GM12865 (cell line): ENCODE measurements at regions not wholly inside any gene's neighbourhood (a gene's known extent, or its start where the extent isn't known, plus 50 kb on each side); places are given as distances from the start of the nearest gene placed in this dataset.
"Not testable (repeated sequence)": the region's sequence is repeated elsewhere in the genome, so short reads cannot be mapped to it uniquely, and the experiment has no call there.

Experiments used
- DNase-seq: peaks from one replicate; pipeline ENCODE4 v3.0.0; 2010; ENCODE audit warnings: low read depth
- H3K4me3 ChIP-seq: 2 replicates; pipeline ENCODE4 v1.5.1; 2011; ENCODE audit warnings: mild to moderate bottlenecking, low read depth, low read length, control low read depth
- TF ChIP-seq, protein P1 (sequence below): IDR thresholded peaks from 2 replicates; pipeline ENCODE4 v1.5.1; 2011; ENCODE audit warnings: low read length, control low read depth, low read depth, inconsistent platforms; ENCODE audit not compliant: insufficient read depth; ENCODE audit errors: missing control alignments

DNA sequence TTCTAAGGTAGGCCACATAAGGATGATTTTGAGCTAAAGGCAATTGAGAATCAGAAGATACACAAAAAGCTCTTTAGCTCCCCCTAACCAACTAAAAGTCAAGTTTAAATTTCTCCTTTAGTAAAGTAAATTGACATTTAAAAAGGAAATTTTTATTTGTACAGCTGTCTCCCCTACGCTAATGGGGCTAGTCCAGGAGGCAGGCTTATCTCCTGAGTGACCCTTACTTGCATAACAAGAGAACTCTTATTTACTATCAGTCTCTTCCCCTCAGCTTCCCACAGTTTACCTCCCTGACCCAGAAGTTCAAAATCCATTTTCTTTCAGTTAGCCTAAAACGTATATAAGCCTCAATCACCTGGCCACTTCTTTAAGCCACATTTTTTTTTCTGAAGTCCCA, 1002.8 kb upstream of the NRXN1 start:
- no peak overlapping the region for H3K4me3 ChIP-seq
- no peak for DNase-seq
- TF ChIP-seq, protein P1, sequence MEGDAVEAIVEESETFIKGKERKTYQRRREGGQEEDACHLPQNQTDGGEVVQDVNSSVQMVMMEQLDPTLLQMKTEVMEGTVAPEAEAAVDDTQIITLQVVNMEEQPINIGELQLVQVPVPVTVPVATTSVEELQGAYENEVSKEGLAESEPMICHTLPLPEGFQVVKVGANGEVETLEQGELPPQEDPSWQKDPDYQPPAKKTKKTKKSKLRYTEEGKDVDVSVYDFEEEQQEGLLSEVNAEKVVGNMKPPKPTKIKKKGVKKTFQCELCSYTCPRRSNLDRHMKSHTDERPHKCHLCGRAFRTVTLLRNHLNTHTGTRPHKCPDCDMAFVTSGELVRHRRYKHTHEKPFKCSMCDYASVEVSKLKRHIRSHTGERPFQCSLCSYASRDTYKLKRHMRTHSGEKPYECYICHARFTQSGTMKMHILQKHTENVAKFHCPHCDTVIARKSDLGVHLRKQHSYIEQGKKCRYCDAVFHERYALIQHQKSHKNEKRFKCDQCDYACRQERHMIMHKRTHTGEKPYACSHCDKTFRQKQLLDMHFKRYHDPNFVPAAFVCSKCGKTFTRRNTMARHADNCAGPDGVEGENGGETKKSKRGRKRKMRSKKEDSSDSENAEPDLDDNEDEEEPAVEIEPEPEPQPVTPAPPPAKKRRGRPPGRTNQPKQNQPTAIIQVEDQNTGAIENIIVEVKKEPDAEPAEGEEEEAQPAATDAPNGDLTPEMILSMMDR: no peak

DNA sequence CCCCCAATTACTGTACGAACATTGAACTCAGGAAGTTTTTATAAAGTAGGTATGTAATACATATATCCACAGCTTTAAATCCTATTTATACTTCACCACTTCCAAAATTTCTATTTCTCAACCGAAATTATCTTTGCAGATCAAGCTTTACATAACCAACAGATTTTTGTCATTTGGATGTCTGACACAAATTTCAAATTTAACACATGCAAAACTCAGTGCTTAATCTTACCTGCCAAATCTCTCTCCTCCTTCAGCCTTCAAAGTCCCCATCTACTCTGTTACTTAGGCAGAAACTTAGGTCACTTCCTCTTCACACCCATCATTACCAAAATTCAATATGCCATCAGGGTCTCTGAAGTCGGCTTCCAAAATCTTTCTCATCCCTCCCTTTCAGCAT, 990.1 kb upstream of the NRXN1 start:
- TF ChIP-seq, protein P1: no peak
- H3K4me3 ChIP-seq: no peak overlapping the region
- no peak for DNase-seq

DNA sequence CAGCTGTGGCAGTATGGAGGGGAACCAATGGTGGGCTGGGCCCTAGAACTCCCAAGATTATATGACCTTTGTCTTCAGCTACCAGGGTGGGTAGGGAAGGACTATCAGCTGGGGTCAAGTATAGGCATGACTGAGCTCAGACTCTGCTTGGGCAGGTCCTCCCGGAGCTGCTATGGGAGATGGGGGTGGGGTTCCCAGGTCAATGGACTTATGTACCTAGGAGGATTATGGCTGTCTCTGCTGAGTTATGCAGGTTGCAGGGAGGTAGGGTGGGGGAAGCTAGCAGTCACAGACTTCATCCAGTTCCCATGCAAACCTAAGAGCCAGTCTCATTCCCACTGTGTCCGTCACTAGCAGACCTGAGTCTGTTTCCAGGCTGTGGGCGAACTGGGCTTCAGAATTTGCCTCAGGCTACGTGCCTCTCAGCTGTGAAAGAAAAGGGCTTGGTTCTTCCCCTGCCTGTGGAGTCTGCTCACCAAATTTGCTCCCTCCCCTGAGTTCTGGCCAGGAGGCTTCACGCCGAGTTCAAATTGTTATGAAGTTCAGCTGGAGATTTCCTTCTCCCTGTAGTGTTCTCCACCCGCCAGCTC, 985.8 kb upstream of the NRXN1 start:
- no peak overlapping the region for H3K4me3 ChIP-seq
- TF ChIP-seq, protein P1: no peak
- DNase-seq: no peak

- not testable (repeated sequence) for H3K4me3 ChIP-seq, DNase-seq
Observed at GRCh38 chr2:52006821-52007366, 975.0 kb upstream of the NRXN1 start.

DNA sequence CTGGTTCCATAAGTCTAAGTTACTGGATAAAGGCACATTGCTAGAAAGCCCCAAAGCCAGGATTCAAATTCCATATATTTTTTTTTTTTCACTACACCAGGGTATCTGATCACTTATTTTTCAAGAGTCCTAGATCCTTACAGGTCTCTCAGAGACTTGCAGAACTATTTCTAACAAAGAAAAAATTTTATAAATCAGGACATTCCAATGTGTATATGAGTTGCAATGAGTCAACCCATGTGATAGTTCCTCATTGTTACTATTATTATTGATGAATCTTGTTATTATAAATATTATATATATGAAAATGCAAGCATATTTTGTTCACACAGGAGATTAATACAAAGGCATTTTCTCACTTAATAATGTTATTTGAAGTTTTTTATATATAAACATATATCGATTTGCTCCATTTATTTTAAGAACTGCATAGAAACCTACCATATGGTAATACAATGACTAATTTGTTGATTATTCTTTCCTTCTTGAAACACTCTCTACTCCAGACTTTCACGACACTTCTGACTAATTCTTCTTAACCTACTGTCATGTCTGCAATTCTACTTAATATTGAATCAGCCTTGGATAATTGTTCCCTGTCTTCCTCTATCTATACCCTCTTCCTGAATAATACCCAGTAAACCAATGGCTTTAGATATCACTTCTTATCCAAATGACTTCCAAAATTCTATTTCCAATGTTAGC, 968.4 kb upstream of the NRXN1 start:
- no peak for DNase-seq
- TF ChIP-seq, protein P1: no peak
- H3K4me3 ChIP-seq: no peak overlapping the region

GRCh38 chr2:51998890-51999289, 967.0 kb upstream of the NRXN1 start:
- TF ChIP-seq, protein P1: no peak
- no peak for DNase-seq
- no peak overlapping the region for H3K4me3 ChIP-seq

- no peak for DNase-seq
- TF ChIP-seq, protein P1: no peak
- H3K4me3 ChIP-seq: no peak overlapping the region
Observed at GRCh38 chr2:51997571-51997970, 965.6 kb upstream of the NRXN1 start.
